Hematopoietic multipotent progenitor cell treated with erythropoietin and hydrocortisone succinate and interleukin-3 and kit ligand, for 15 days (in vitro differentiated cells): ENCODE measurements at regions not wholly inside any gene's neighbourhood (a gene's known extent, or its start where the extent isn't known, plus 50 kb on each side); places are given as distances from the start of the nearest gene placed in this dataset.

Experiments used
- DNase-seq: peaks from one replicate; pipeline ENCODE4 v3.0.0-alpha.2; 2015; ENCODE audit warnings: low spot score

GRCh38 chr5:5062525-5063302, 77.4 kb upstream of the ADAMTS16 start:
- DNase-seq = no peak

- DNase-seq = no peak
Measured at GRCh38 chr5:5063533-5063953, 76.6 kb upstream of the ADAMTS16 start.

GRCh38 chr5:5065472-5065871, 74.7 kb upstream of the ADAMTS16 start:
- no peak for DNase-seq

GRCh38 chr5:5066276-5067186, 73.6 kb upstream of the ADAMTS16 start:
- DNase-seq = no peak

GRCh38 chr5:5069851-5070250, 70.3 kb upstream of the ADAMTS16 start:
- DNase-seq = no peak

- no peak for DNase-seq
Measured at GRCh38 chr5:5071554-5071953, 68.6 kb upstream of the ADAMTS16 start.

- no peak for DNase-seq
Measured at GRCh38 chr5:5077236-5077635, 62.9 kb upstream of the ADAMTS16 start.

GRCh38 chr5:5078009-5078897, 61.9 kb upstream of the ADAMTS16 start:
- DNase-seq = no peak

GRCh38 chr5:5079876-5080275, 60.3 kb upstream of the ADAMTS16 start:
- DNase-seq = no peak

GRCh38 chr5:5080790-5081189, 59.3 kb upstream of the ADAMTS16 start:
- no peak for DNase-seq

GRCh38 chr5:5085381-5085780, 54.7 kb upstream of the ADAMTS16 start:
- no peak for DNase-seq

GRCh38 chr5:5089895-5090649, 50.1 kb upstream of the ADAMTS16 start:
- no peak for DNase-seq
